Smooth muscle cell of the brain vasculature (primary cell): ENCODE measurements at regions not wholly inside any gene's neighbourhood (a gene's known extent, or its start where the extent isn't known, plus 50 kb on each side); places are given as distances from the start of the nearest gene placed in this dataset.
A peak's percentile ranks its signal among the peaks of the same experiment; 100 is the strongest.

Experiments used
- DNase-seq: peaks from one replicate; pipeline ENCODE4 v3.0.0-alpha.2; 2012; ENCODE audit warnings: low read depth, low spot score

- DNase-seq: no peak
Observed at GRCh38 chrX:46301903-46302302, 243.3 kb downstream of the ZNF674 start.

GRCh38 chrX:46298821-46299220 lies 246.4 kb downstream of the ZNF674 start:
- no peak for DNase-seq

- no peak for DNase-seq
Observed at GRCh38 chrX:46295963-46296362, 249.3 kb downstream of the ZNF674 start.

GRCh38 chrX:46294234-46294633 lies 251.0 kb downstream of the ZNF674 start:
- no peak for DNase-seq

GRCh38 chrX:46279925-46280313 lies 265.3 kb downstream of the ZNF674 start:
- no peak for DNase-seq

GRCh38 chrX:46279214-46279924 lies 265.9 kb downstream of the ZNF674 start:
- DNase-seq: no peak

- DNase-seq: no peak
Observed at GRCh38 chrX:46278572-46278971, 266.6 kb downstream of the ZNF674 start.

- DNase-seq: no peak
Observed at GRCh38 chrX:46268412-46268811, 276.8 kb downstream of the ZNF674 start.

- no peak for DNase-seq
Observed at GRCh38 chrX:46263494-46263893, 281.7 kb downstream of the ZNF674 start.

GRCh38 chrX:46262304-46262703 lies 282.9 kb downstream of the ZNF674 start:
- no peak for DNase-seq

GRCh38 chrX:46260499-46260898 lies 284.7 kb downstream of the ZNF674 start:
- no peak for DNase-seq

GRCh38 chrX:46258356-46258755 lies 286.9 kb downstream of the ZNF674 start:
- no peak for DNase-seq

GRCh38 chrX:46257451-46257879 lies 287.8 kb downstream of the ZNF674 start:
- no peak for DNase-seq

GRCh38 chrX:46256875-46257274 lies 288.3 kb downstream of the ZNF674 start:
- no peak for DNase-seq

GRCh38 chrX:46255046-46255445 lies 290.2 kb downstream of the ZNF674 start:
- DNase-seq: no peak

GRCh38 chrX:46254641-46255040 lies 290.6 kb downstream of the ZNF674 start:
- no peak for DNase-seq

GRCh38 chrX:46251755-46252154 lies 293.5 kb downstream of the ZNF674 start:
- DNase-seq: peak; percentile 10

GRCh38 chrX:46250151-46250550 lies 295.1 kb downstream of the ZNF674 start:
- DNase-seq: no peak

- no peak for DNase-seq
Observed at GRCh38 chrX:46247456-46247855, 297.8 kb downstream of the ZNF674 start.

GRCh38 chrX:46244451-46244850 lies 300.8 kb downstream of the ZNF674 start:
- no peak for DNase-seq

GRCh38 chrX:46236411-46236810 lies 308.8 kb downstream of the ZNF674 start:
- no peak for DNase-seq

- no peak for DNase-seq
Observed at GRCh38 chrX:46235778-46236177, 309.4 kb downstream of the ZNF674 start.

- DNase-seq: no peak
Observed at GRCh38 chrX:46234775-46235174, 310.4 kb downstream of the ZNF674 start.

- no peak for DNase-seq
Observed at GRCh38 chrX:46228389-46228788, 316.8 kb downstream of the ZNF674 start.
